ENCODE measurements at regions not wholly inside any gene's neighbourhood (a gene's known extent, or its start where the extent isn't known, plus 50 kb on each side); places are given as distances from the start of the nearest gene placed in this dataset.

DNA sequence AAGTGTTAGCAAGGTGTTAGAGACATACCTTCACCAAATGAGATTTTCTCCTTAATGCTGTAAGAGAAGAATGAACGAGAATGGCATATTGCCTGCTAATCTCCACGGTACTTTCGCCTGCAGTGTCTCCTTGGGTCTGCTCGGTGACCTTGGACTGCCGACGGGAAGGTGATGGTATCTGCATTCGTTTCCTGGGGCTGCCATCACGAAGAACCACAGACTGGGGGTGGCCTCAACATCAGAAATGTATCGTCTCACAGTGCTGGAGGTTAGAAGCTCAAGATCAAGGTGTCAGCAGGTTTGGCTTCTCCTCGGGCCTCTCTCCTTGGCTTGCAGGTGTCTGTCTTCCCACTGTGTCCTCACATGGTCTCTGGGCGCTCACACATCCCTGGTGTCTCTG lies 86.3 kb upstream of the TNRC6C start:
- no peak for DNase-seq
- Histone ChIP-seq H3K4me3 (no peak overlapping the region), H3K27me3 (no peaks in the 10 kb centered on the region), H3K36me3 (no peaks in the 10 kb centered on the region), H3K9me3 (peaks cover 16% of the 10 kb centered on the region)

DNA sequence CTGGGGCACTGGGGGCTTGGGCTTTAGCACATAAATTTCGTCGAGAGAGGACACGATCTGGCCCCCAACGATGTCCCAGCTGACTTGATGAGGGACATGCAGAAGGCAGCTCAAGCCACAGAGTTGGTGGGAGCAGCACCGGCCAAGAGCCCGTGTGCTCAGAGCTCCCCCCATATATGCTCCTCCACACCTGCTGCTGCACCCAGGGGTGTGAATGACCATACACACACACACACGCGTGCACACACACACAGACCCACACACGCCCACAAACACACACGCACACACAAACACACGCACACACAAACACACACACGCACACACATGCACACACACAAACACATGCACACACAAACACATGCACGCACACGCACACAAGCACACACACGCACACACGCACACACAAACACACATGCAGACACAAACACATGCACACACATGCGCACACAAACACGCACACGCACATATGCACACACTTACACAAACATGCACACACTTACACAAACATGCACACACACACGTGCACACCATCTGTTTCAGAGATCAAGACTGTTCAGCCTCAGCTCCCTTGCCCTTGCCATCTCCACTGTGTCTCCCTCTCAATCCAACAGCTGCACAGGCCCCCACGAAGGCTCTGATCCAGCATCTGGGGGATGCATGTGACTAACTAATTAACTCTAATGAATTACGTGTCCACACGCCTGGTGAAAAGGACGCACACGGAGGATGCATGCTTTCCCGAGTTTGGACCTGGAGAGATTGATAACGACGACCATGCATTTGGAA lies 85.6 kb upstream of the TNRC6C start:
- no peak overlapping the region for H3K4me3 ChIP-seq
- DNase-seq, result no peak
- no peaks in the 10 kb centered on the region for H3K27me3 ChIP-seq
- H3K36me3 ChIP-seq, result no peaks in the 10 kb centered on the region
- peaks cover 16% of the 10 kb centered on the region for H3K9me3 ChIP-seq

GRCh38 chr17:77873500-77874302 lies 84.8 kb upstream of the TNRC6C start:
- no peak for DNase-seq
- Histone ChIP-seq H3K9me3 (peaks cover 16% of the 10 kb centered on the region), H3K27me3 (no peaks in the 10 kb centered on the region), H3K4me3 (no peak overlapping the region), H3K36me3 (no peaks in the 10 kb centered on the region)

GRCh38 chr17:77874303-77875050 lies 84.0 kb upstream of the TNRC6C start:
- DNase-seq, result no peak
- no peak overlapping the region for H3K4me3 ChIP-seq
- H3K36me3 ChIP-seq, result no peaks in the 10 kb centered on the region
- peaks cover 16% of the 10 kb centered on the region for H3K9me3 ChIP-seq
- H3K27me3 ChIP-seq, result no peaks in the 10 kb centered on the region

DNA sequence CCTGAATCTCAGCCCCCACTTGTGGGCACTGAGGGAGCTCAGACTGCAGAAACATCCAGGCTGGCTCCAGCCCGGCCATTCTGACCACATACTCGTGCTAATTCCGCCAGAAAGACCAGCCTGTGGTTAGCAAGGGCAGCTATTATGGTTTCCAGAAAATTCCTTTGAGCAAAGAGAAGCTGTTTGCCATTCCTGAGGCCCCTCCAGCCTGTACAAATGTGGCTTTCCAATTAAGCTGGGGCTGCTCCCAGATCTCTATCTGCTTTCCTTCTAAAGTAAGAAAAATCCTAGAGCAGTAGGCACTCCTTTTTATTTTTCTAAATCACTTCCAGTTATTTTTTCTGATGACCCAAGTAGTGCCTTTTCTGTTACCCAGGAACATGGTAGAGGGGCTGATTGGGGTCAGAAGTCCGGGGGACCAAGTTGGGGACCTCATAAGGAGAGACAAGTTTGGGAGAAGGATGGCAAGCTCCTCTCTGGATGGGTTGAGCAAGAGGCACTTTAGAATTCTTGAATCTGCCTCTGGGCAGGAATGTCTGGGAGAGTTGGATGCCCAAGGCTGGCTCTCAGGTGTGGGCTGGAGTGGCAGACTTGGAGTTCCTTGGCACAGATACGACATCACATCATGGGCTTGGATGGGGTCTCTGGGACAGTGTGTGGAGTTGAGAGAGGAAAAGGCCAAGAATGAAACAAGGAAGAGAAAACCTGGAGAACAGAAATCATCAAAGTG lies 83.3 kb upstream of the TNRC6C start:
- no peak for DNase-seq
- H3K9me3 ChIP-seq, result peaks cover 16% of the 10 kb centered on the region
- no peaks in the 10 kb centered on the region for H3K36me3 ChIP-seq
- H3K4me3 ChIP-seq, result no peak overlapping the region
- H3K27me3 ChIP-seq, result no peaks in the 10 kb centered on the region

DNA sequence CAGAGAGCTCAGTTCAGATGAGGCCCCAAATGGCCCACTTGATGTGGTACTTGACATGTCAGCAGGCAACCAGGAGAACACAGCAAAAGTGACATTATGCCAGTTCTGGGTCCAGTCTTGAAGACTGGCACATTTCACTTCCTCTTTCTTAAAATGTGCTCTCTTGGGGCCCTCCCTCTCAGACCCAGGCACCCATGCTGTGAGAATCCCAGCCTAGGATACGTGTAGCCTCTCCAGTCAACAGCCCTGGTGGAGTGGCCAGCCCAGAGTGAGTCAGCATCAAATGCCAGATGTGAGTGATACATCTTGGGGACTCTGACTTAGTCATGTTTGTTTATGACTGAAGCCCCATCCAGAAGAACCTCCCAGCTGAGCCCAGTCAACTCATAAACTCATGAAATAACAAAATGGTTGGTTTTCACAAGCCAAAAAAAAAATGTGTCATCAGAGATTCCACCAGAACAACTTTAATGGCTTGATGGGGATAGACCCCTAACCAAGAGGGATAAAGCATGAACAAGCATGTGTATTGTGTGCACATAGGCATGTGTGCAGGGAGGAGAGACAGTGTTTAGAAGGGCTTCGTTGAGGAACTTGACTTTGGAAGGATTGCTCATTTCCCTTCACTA lies 82.5 kb upstream of the TNRC6C start:
- H3K36me3 ChIP-seq, result no peaks in the 10 kb centered on the region
- no peak overlapping the region for H3K4me3 ChIP-seq
- DNase-seq, result peak; percentile 77
- H3K9me3 ChIP-seq, result peaks cover 16% of the 10 kb centered on the region
- H3K27me3 ChIP-seq, result no peaks in the 10 kb centered on the region

DNA sequence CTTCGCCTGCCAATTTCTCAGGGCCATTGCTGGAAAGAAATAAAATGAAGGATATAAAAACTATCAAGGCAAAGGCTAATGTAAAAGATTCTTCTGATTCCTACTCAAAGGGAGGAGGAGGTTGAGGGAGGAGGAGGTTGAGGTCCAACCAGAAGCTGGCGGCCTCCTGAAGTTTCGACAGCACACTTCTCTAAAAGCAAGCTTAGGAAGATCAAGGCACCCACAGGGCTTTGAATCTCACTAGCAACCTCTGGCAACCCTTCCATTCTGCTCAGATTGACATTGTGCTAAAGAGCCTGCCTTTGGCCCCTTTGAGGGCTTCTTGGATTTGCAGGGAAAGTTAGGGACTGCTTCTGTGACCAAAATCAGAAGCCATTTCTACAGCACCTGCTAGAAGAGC lies 81.5 kb upstream of the TNRC6C start:
- Histone ChIP-seq H3K4me3 (no peak overlapping the region), H3K36me3 (no peaks in the 10 kb centered on the region), H3K27me3 (no peaks in the 10 kb centered on the region), H3K9me3 (peaks cover 16% of the 10 kb centered on the region)
- no peak for DNase-seq

- Histone ChIP-seq H3K9me3 (peaks cover 16% of the 10 kb centered on the region), H3K4me3 (no peak overlapping the region), H3K27me3 (no peaks in the 10 kb centered on the region), H3K36me3 (no peaks in the 10 kb centered on the region)
- DNase-seq, result no peak
These were observed 80.7 kb upstream of the TNRC6C start for GRCh38 chr17:77877646-77878355.

- Histone ChIP-seq H3K4me3 (no peak overlapping the region), H3K27me3 (no peaks in the 10 kb centered on the region), H3K9me3 (peaks cover 16% of the 10 kb centered on the region), H3K36me3 (no peaks in the 10 kb centered on the region)
- no peak for DNase-seq
These were observed 79.1 kb upstream of the TNRC6C start for GRCh38 chr17:77879226-77879895.

- peaks cover 16% of the 10 kb centered on the region for H3K9me3 ChIP-seq
- no peak overlapping the region for H3K4me3 ChIP-seq
- H3K36me3 ChIP-seq, result no peaks in the 10 kb centered on the region
- no peak for DNase-seq
- H3K27me3 ChIP-seq, result no peaks in the 10 kb centered on the region
These were observed 78.6 kb upstream of the TNRC6C start for GRCh38 chr17:77879896-77880280.

DNA sequence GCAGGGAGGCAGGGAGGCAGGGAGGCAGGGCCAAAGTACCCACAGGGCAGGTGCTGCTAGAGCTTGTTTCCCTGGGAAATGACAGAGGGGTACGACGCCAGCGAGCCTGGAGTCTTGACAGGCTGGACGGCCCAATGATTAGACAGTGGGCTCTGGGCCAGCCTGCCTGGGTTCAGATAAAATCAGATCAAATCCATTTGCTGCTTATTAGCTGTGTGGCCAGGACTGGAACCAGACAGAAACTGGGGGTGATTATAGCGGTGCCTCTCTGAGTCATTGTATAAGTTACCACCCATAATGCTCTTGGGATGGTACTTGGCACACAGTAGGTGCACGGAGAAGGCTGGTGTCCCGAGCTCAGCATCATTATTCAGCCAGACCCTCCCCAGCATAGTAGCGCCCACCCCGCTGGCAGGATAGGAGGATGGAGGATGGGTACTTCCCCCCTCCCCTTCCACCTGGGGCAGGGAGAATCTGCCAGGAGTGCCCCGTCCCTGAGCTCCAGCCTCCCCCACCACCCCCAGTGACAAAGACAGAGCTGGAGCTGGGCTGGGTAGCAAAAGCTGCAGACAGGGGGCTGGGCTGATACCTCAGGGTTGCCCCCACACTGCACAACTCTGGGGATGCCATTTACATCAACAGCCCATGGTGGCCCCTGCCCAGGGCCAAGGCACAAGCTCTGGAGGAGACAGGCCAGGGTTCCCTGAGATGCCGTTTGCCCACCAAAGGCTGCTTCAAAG lies 77.6 kb upstream of the TNRC6C start:
- no peaks in the 10 kb centered on the region for H3K27me3 ChIP-seq
- H3K4me3 ChIP-seq, result no peak overlapping the region
- DNase-seq, result no peak
- peaks cover 11% of the 10 kb centered on the region for H3K9me3 ChIP-seq
- no peaks in the 10 kb centered on the region for H3K36me3 ChIP-seq

DNA sequence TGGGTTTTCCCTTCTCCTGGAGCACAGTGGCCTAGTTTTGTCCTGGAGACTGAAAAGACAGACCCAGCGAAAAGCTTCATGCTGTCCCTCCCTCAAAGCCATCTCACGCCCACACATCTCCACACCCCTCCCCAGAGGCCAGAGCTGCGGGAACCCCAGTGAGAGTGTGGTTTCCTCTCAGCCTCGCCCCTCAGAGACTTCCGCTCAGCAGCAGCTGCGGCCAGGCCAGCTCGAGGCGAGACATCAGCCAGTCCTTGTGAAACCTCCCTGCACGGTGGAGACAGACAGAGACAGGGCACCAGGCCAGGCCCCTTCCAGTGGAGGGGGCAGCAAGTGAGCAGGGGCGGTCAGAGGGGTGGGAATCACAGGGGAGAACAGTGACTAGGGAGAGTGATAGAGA lies 77.0 kb upstream of the TNRC6C start:
- Histone ChIP-seq H3K36me3 (no peaks in the 10 kb centered on the region), H3K4me3 (no peak overlapping the region), H3K27me3 (peaks cover 3% of the 10 kb centered on the region; the same call in 1 of the 2 replicates), H3K9me3 (peaks cover 5% of the 10 kb centered on the region)
- DNase-seq, result peak; percentile 53

DNA sequence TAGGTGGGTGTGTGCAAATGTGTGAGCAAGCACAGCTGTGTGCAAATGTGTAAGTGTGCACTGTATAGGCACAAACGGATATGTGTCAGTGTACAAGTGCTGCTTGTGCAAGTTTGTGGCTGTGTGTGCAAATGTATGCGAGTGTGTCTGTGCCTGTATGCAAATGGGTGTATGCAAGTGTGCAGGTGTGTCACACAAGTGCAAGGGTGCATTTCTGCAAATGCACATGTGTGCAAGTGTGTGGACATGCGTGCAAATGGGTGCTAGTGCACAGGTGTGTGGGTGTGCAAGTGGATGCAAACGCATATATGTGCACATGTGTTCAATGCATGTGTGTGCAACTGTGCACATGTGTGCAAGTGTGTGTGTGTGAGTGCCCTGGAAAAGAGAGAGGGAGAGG lies 76.5 kb upstream of the TNRC6C start:
- Histone ChIP-seq H3K4me3 (no peak overlapping the region), H3K36me3 (no peaks in the 10 kb centered on the region), H3K27me3 (peaks cover 4% of the 10 kb centered on the region; the same call in 1 of the 2 replicates), H3K9me3 (peaks cover 1% of the 10 kb centered on the region)
- no peak for DNase-seq

- no peaks in the 10 kb centered on the region for H3K36me3 ChIP-seq
- H3K27me3 ChIP-seq, result peaks cover 8% of the 10 kb centered on the region; the same call in 1 of the 2 replicates
- DNase-seq, result no peak
- H3K9me3 ChIP-seq, result no peaks in the 10 kb centered on the region
- H3K4me3 ChIP-seq, result no peak overlapping the region
These were observed 75.9 kb upstream of the TNRC6C start for GRCh38 chr17:77882481-77883212.

Measured in MG63 (cell line).